Breast epithelium (tissue), 3 donors: ENCODE measurements at regions not wholly inside any gene's neighbourhood (a gene's known extent, or its start where the extent isn't known, plus 50 kb on each side); places are given as distances from the start of the nearest gene placed in this dataset.

Experiments
- POLR2A ChIP-seq: fragments of 450-650 bp; IDR thresholded peaks from one replicate; pipeline ENCODE4 v1.6.1; 2016; ENCODE audit warnings: antibody characterized with exemption, mild to moderate bottlenecking, moderate library complexity
- POLR2AphosphoS5 ChIP-seq, 3 donors: sonication (generic); formaldehyde crosslinking; IDR thresholded peaks; one replicate each; pipeline ENCODE4 v1.6.1; 2017; ENCODE audit warnings: antibody characterized with exemption in 3 of 3
- TF ChIP-seq, protein P1 (sequence below), 3 donors: fragments of 450-650 bp; IDR thresholded peaks; one replicate each; pipeline ENCODE4 v1.5.1; 2016 to 2017; ENCODE audit warnings: antibody characterized with exemption in 3 of 3, mild to moderate bottlenecking in 3 of 3, moderate library complexity in 3 of 3

DNA sequence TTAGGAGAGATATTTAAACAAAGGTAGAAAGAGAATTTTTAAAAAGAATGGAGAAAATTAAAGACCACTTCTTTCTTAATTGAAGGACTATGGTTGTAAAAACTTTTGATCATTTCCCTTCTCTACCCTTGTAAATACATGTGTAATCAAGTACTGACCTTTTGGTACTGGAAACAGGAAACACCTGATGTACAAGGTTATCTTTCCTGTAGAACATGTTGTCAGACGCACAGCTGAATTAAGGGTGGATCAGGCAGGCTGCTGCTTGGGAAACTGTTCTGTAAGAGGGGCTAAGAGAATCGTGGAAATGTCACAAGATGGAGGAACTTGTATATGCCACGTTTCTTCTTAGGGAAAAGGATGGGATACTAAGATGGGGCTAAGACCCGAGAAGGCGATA, 341.6 kb downstream of the ZNF608 start:
- TF ChIP-seq, protein P1, sequence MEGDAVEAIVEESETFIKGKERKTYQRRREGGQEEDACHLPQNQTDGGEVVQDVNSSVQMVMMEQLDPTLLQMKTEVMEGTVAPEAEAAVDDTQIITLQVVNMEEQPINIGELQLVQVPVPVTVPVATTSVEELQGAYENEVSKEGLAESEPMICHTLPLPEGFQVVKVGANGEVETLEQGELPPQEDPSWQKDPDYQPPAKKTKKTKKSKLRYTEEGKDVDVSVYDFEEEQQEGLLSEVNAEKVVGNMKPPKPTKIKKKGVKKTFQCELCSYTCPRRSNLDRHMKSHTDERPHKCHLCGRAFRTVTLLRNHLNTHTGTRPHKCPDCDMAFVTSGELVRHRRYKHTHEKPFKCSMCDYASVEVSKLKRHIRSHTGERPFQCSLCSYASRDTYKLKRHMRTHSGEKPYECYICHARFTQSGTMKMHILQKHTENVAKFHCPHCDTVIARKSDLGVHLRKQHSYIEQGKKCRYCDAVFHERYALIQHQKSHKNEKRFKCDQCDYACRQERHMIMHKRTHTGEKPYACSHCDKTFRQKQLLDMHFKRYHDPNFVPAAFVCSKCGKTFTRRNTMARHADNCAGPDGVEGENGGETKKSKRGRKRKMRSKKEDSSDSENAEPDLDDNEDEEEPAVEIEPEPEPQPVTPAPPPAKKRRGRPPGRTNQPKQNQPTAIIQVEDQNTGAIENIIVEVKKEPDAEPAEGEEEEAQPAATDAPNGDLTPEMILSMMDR (IDR thresholded peaks at IDR 0.05) = no peak
- TF ChIP-seq POLR2A = no peak
- TF ChIP-seq POLR2AphosphoS5 (IDR thresholded peaks at IDR 0.05) = no peak
